GM12878 (cell line): ENCODE measurements at regions not wholly inside any gene's neighbourhood (a gene's known extent, or its start where the extent isn't known, plus 50 kb on each side); places are given as distances from the start of the nearest gene placed in this dataset.

ENCODE experiments used
- ATAC-seq: fragments of 200-7000 bp; cut with Tn5 transposase; 3 replicates; pipeline ENCODE4 v1.9.1; 2020; ENCODE audit warnings: mild to moderate bottlenecking, moderate library complexity
- BruUV-seq: library from RNA; stranded (reverse); fragments of 400-500 nt; replicated peaks from 2 replicates; lab custom pipeline; 2021; lab: Mats Ljungman, UMichigan
- CTCF ChIA-PET: fragments of 300-600 bp; sonication (Branson Sonifier 250); formaldehyde crosslinking; extraction: SDS; loops from one replicate; lab custom pipeline; 2021; ENCODE audit warnings: inconsistent platforms; lab: Yijun Ruan, JAX
- POLR2A ChIA-PET: fragments of 350-600 bp; formaldehyde crosslinking; extraction: SDS; loops from one replicate; lab custom pipeline; 2021; ENCODE audit warnings: inconsistent platforms; lab: Charles Lee
- RAD21 ChIA-PET: fragments of 300-600 bp; sonication (Branson Sonifier 250); formaldehyde crosslinking; loops from one replicate; lab custom pipeline; 2023; ENCODE audit warnings: antibody characterized with exemption; ENCODE audit not compliant: unreplicated experiment; lab: Charles Lee
- SMC1A ChIA-PET: fragments of 300-600 bp; sonication (Branson Sonifier 250); formaldehyde crosslinking; loops from one replicate; lab custom pipeline; 2023; ENCODE audit not compliant: unreplicated experiment, uncharacterized antibody; lab: Charles Lee
- DNase-seq: peaks from one replicate; pipeline ENCODE4 v3.0.0-alpha.2; 2011; ENCODE audit warnings: low read depth, low spot score
- FAIRE-seq: peaks from 3 replicates; lab custom pipeline; 2011; peaks lifted over from hg19 to GRCh38; lab: Jason Lieb, UNC
- H2AFZ ChIP-seq: 2 replicates; pipeline ENCODE4 v1.6.0; 2011; ENCODE audit warnings: low read depth, low read length, control low read depth; ENCODE audit not compliant: control insufficient read depth
- H3K27ac ChIP-seq: 2 replicates; pipeline ENCODE4 v1.5.1; 2011; ENCODE audit warnings: control low read depth; ENCODE audit not compliant: control insufficient read depth, insufficient read depth
- H3K27me3 ChIP-seq, 2 experiments: replicated peaks in 1 of 2; 2 replicates each; pipeline versions ENCODE4 v1.6.0 to v1.6.1; 2011; ENCODE audit warnings: low read length in 1 of 2; ENCODE audit not compliant: control insufficient read depth in 2 of 2, insufficient read depth in 2 of 2
- H3K36me3 ChIP-seq, 2 experiments: 2 replicates each; pipeline ENCODE4 v1.5.1; 2011; ENCODE audit warnings: low read length in 1 of 2; ENCODE audit not compliant: control insufficient read depth in 2 of 2, insufficient read depth in 2 of 2
- H3K4me1 ChIP-seq: 2 replicates; pipeline ENCODE4 v1.6.1; 2011; ENCODE audit warnings: mild to moderate bottlenecking, low read length, moderate library complexity, mixed read lengths; ENCODE audit not compliant: control insufficient read depth, insufficient read depth
- H3K4me2 ChIP-seq: 2 replicates; pipeline ENCODE4 v1.6.0; 2011; ENCODE audit warnings: control low read depth; ENCODE audit not compliant: control insufficient read depth, insufficient read depth
- H3K4me3 ChIP-seq: fragments of 200-600 bp; sonication (generic); 2 replicates; pipeline ENCODE4 v1.5.1; 2016
- H3K79me2 ChIP-seq: 2 replicates; pipeline ENCODE4 v1.6.0; 2011; ENCODE audit warnings: low read length; ENCODE audit not compliant: control insufficient read depth, insufficient read depth
- H3K9ac ChIP-seq: 2 replicates; pipeline ENCODE4 v1.8.0; 2011; ENCODE audit warnings: low read length, control low read depth, mixed read lengths; ENCODE audit not compliant: control insufficient read depth, insufficient read depth
- H3K9me3 ChIP-seq: replicated peaks from 3 replicates; pipeline ENCODE4 v1.5.1; 2011; ENCODE audit warnings: mild to moderate bottlenecking, low read length; ENCODE audit not compliant: control insufficient read depth, insufficient read depth
- H4K20me1 ChIP-seq: 2 replicates; pipeline ENCODE4 v1.6.0; 2011; ENCODE audit not compliant: control insufficient read depth, insufficient read depth
- CBX5 ChIP-seq: sonication (generic); IDR thresholded peaks from 2 replicates; pipeline ENCODE4 v1.6.1; 2016; ENCODE audit warnings: low read depth, moderate library complexity, mild to moderate bottlenecking, inconsistent platforms
- MEF2B ChIP-seq: fragments of 450-650 bp; IDR thresholded peaks from 2 replicates; pipeline ENCODE4 v1.6.1; 2018; ENCODE audit warnings: mild to moderate bottlenecking, moderate library complexity; ENCODE audit not compliant: partially characterized antibody, poor library complexity, severe bottlenecking
- RAD51 ChIP-seq: fragments of 450-650 bp; IDR thresholded peaks from 2 replicates; pipeline ENCODE4 v1.6.1; 2016; ENCODE audit warnings: moderate library complexity, mild to moderate bottlenecking, inconsistent platforms
- SIN3A ChIP-seq: IDR thresholded peaks from 2 replicates; pipeline ENCODE4 v1.6.1; 2012; ENCODE audit warnings: low read depth, low read length, improper control_type of control experiment
- SUZ12 ChIP-seq: fragments of 200-600 bp; sonication (generic); IDR thresholded peaks from one replicate; pipeline ENCODE4 v1.6.1; 2018; ENCODE audit warnings: antibody characterized with exemption, mild to moderate bottlenecking; ENCODE audit not compliant: unreplicated experiment
- WGBS: methylation state at CpG from one replicate; pipeline ENCODE4 v1.1.6; 2016; ENCODE audit warnings: low lambda C conversion rate; ENCODE audit not compliant: insufficient replicate concordance, insufficient coverage; ENCODE audit errors: missing lambda C conversion rate; 5-methylcytosine and 5-hydroxymethylcytosine counted together
- in situ Hi-C: fragments of 300-500 bp; cut with MboI; formaldehyde crosslinking; loops from 9 replicates; pipeline ENCODE4 v1.14.3; 2018; ENCODE audit warnings: mixed read lengths
- intact Hi-C: fragments of 100-400 bp; cut with micrococcal nuclease; formaldehyde crosslinking; loops from one replicate; pipeline ENCODE4 v1.14.2; 2022; ENCODE audit not compliant: unreplicated experiment
- TF ChIP-seq, protein P1 (sequence below): fragments of 450-650 bp; formaldehyde crosslinking; IDR thresholded peaks from 2 replicates; pipeline ENCODE4 v1.4.0; 2020; ENCODE audit warnings: mild to moderate bottlenecking, moderate library complexity

GRCh38 chr9:75651709-75652108 lies 238.8 kb upstream of the PCSK5 start:
- ATAC-seq = no peak
- Histone ChIP-seq H3K36me3 (no peaks in the 10 kb centered on the region), H3K27ac (no peak overlapping the region), H3K79me2 (no peaks in the 10 kb centered on the region), H4K20me1 (no peaks in the 10 kb centered on the region), H3K27me3 (no peaks in the 10 kb centered on the region), H3K9ac (no peak overlapping the region), H3K4me3 (no peak overlapping the region), H3K4me2 (no peak overlapping the region), H3K9me3 (no peaks in the 10 kb centered on the region), H2AFZ (no peak overlapping the region), H3K4me1 (no peaks in the 10 kb centered on the region)
- POLR2A ChIA-PET = no interaction called here
- 0% methylated on average over 2 of the region's 2 CpGs for WGBS
- in situ Hi-C loops = no loop called here
- RAD21 ChIA-PET = no interaction called here
- FAIRE-seq = no peak
- BruUV-seq = no TSS peak
- intact Hi-C loops = no loop called here
- DNase-seq = no peak
- SMC1A ChIA-PET = no interaction called here
- CTCF ChIA-PET = no interaction called here
- TF ChIP-seq CBX5 = no peak
- TF ChIP-seq RAD51 = no peak
- no peak for TF ChIP-seq SIN3A
- no peak for TF ChIP-seq MEF2B
- TF ChIP-seq SUZ12 = no peak
- TF ChIP-seq, protein P1, sequence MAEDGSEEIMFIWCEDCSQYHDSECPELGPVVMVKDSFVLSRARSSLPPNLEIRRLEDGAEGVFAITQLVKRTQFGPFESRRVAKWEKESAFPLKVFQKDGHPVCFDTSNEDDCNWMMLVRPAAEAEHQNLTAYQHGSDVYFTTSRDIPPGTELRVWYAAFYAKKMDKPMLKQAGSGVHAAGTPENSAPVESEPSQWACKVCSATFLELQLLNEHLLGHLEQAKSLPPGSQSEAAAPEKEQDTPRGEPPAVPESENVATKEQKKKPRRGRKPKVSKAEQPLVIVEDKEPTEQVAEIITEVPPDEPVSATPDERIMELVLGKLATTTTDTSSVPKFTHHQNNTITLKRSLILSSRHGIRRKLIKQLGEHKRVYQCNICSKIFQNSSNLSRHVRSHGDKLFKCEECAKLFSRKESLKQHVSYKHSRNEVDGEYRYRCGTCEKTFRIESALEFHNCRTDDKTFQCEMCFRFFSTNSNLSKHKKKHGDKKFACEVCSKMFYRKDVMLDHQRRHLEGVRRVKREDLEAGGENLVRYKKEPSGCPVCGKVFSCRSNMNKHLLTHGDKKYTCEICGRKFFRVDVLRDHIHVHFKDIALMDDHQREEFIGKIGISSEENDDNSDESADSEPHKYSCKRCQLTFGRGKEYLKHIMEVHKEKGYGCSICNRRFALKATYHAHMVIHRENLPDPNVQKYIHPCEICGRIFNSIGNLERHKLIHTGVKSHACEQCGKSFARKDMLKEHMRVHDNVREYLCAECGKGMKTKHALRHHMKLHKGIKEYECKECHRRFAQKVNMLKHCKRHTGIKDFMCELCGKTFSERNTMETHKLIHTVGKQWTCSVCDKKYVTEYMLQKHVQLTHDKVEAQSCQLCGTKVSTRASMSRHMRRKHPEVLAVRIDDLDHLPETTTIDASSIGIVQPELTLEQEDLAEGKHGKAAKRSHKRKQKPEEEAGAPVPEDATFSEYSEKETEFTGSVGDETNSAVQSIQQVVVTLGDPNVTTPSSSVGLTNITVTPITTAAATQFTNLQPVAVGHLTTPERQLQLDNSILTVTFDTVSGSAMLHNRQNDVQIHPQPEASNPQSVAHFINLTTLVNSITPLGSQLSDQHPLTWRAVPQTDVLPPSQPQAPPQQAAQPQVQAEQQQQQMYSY (CRISPR knock-in tag) = no peak
